ENCODE measurements at regions not wholly inside any gene's neighbourhood (a gene's known extent, or its start where the extent isn't known, plus 50 kb on each side); places are given as distances from the start of the nearest gene placed in this dataset.

- no peak for TF ChIP-seq ATOH8 (CRISPR knock-in tag; IDR thresholded peaks at IDR 0.05; ENCODE audit: low read depth)
- TF ChIP-seq ZSCAN20 (CRISPR knock-in tag; IDR thresholded peaks at IDR 0.05): no peak
These were observed 410.2 kb downstream of the PSAT1 start (continued) for GRCh38 chr9:78707080-78707479.

GRCh38 chr9:78707481-78707991, 410.6 kb downstream of the PSAT1 start:
- no peak overlapping the region for H3K4me2 ChIP-seq
- ChIA-PET CTCF (interaction anchor here (1.3 to 2.4 kb wide), 2 partner anchors 13 to 17 kb away, joined by 3 to 8 read pairs; no protein-coding TSS in a partner anchor), POLR2A (no interaction called here)
- no peaks in the 10 kb centered on the region for H3K9me3 ChIP-seq
- no peak overlapping the region for H3K27ac ChIP-seq
- no peak overlapping the region for H3K4me3 ChIP-seq
- TF ChIP-seq EHMT2 (IDR thresholded peaks at IDR 0.05; ENCODE audit: low read depth): no peak
- no peak for TF ChIP-seq ZSCAN20 (CRISPR knock-in tag; IDR thresholded peaks at IDR 0.05)
- no peak for TF ChIP-seq POLR2A (IDR thresholded peaks at IDR 0.05; ENCODE audit: low read length)
- TF ChIP-seq HES2 (IDR thresholded peaks at IDR 0.05): no peak
- TF ChIP-seq CEBPB (IDR thresholded peaks at IDR 0.05): no peak
- no peak for TF ChIP-seq NPAS2 (CRISPR knock-in tag; IDR thresholded peaks at IDR 0.05; ENCODE audit: borderline replicate concordance)
- no peak for TF ChIP-seq EP300 (IDR thresholded peaks at IDR 0.05)
- TF ChIP-seq TFCP2L1 (CRISPR knock-in tag; IDR thresholded peaks at IDR 0.05): no peak
- no peak for TF ChIP-seq HOXB13 (CRISPR knock-in tag; IDR thresholded peaks at IDR 0.05; ENCODE audit: low read depth)
- TF ChIP-seq EHF (CRISPR knock-in tag; IDR thresholded peaks at IDR 0.05): no peak
- no peak for TF ChIP-seq JUN (IDR thresholded peaks at IDR 0.05)
- no peak for TF ChIP-seq MAFK (IDR thresholded peaks at IDR 0.05; ENCODE audit: partially characterized antibody)
- no peak for TF ChIP-seq RFX5 (IDR thresholded peaks at IDR 0.05)
- TF ChIP-seq CBX2 (IDR thresholded peaks at IDR 0.05; ENCODE audit: borderline replicate concordance, low read depth): no peak
- TF ChIP-seq ELK1 (IDR thresholded peaks at IDR 0.05; ENCODE audit: low read depth, low read length): no peak
- TF ChIP-seq MAX (IDR thresholded peaks at IDR 0.05): no peak
- TF ChIP-seq NFE2L2 (conservative IDR thresholded peaks at IDR 0.05; ENCODE audit: low read length): no peak
- no peak for TF ChIP-seq FOSL2 (IDR thresholded peaks at IDR 0.05)
- TF ChIP-seq FOSL2 (CRISPR knock-in tag; IDR thresholded peaks at IDR 0.05): no peak
- no peak for TF ChIP-seq MYC (IDR thresholded peaks at IDR 0.05; ENCODE audit: borderline replicate concordance, low read length)
- ATAC-seq (no peak), DNase-seq (ENCODE audit: low read depth in 1 of 2, low spot score in 1 of 2) (no peak), FAIRE-seq (peak; percentile 67)
- WGBS (ENCODE audit: missing lambda C conversion rate): 49% methylated on average over 1 of the region's 1 CpG
- H3K4me1 ChIP-seq: peaks cover 5% of the 10 kb centered on the region; the same call in 1 of the 3 replicates

GRCh38 chr9:78712903-78713613, 416.1 kb downstream of the PSAT1 start:
- Histone ChIP-seq H3K4me3 (no peak overlapping the region), H3K9me3 (no peaks in the 10 kb centered on the region), H3K4me2 (no peak overlapping the region), H3K27ac (no peak overlapping the region), H3K4me1 (no peaks in the 10 kb centered on the region)
- ChIA-PET POLR2A (no interaction called here), CTCF (no interaction called here)
- TF ChIP-seq RNF2 (IDR thresholded peaks at IDR 0.05; ENCODE audit: borderline replicate concordance, low read depth) (no peak), PHF8 (IDR thresholded peaks at IDR 0.05; ENCODE audit: borderline replicate concordance, low read depth) (no peak), MAZ (IDR thresholded peaks at IDR 0.05; ENCODE audit: borderline replicate concordance, low read depth, low read length) (no peak), FOSL2 (IDR thresholded peaks at IDR 0.05) (no peak), FOSL2 (CRISPR knock-in tag; IDR thresholded peaks at IDR 0.05) (no peak), JUN (IDR thresholded peaks at IDR 0.05) (no peak), ELK1 (IDR thresholded peaks at IDR 0.05; ENCODE audit: low read depth, low read length) (no peak), ZNF302 (CRISPR knock-in tag; IDR thresholded peaks at IDR 0.05) (no peak)
- DNase-seq (ENCODE audit: low read depth in 1 of 2, low spot score in 1 of 2): no peak
- 78% methylated on average over 4 of the region's 4 CpGs for WGBS (ENCODE audit: missing lambda C conversion rate)
- FAIRE-seq: no peak
- ATAC-seq: no peak
